Skeletal muscle tissue (tissue), 3 donors: ENCODE measurements at regions not wholly inside any gene's neighbourhood (a gene's known extent, or its start where the extent isn't known, plus 50 kb on each side); places are given as distances from the start of the nearest gene placed in this dataset.
"Not testable (repeated sequence)": the region's sequence is repeated elsewhere in the genome, so short reads cannot be mapped to it uniquely, and the experiment has no call there.

Experiments
- H3K27ac ChIP-seq: one replicate; pipeline ENCODE4 v1.7.0; 2013; ENCODE audit warnings: mild to moderate bottlenecking, low read depth, low read length, inconsistent platforms
- H3K27me3 ChIP-seq, 3 donors: one replicate each; pipeline ENCODE4 v1.7.0; 2013; ENCODE audit warnings: low read length in 3 of 3; ENCODE audit not compliant: control insufficient read depth in 3 of 3, insufficient read depth in 3 of 3
- H3K36me3 ChIP-seq, 3 donors: one replicate each; pipeline ENCODE4 v1.7.0; 2013; ENCODE audit warnings: low read length in 3 of 3; ENCODE audit not compliant: control insufficient read depth in 3 of 3, insufficient read depth in 3 of 3
- H3K4me1 ChIP-seq, 3 donors: one replicate each; pipeline ENCODE4 v1.7.0; 2013; ENCODE audit warnings: low read length in 3 of 3, mild to moderate bottlenecking in 3 of 3; ENCODE audit not compliant: control insufficient read depth in 3 of 3, insufficient read depth in 3 of 3
- H3K4me3 ChIP-seq, 3 donors: one replicate each; pipeline ENCODE4 v1.7.0; 2013; ENCODE audit warnings: low read length in 3 of 3
- H3K9ac ChIP-seq, 3 donors: one replicate each; pipeline ENCODE4 v1.7.0; 2013; ENCODE audit warnings: low read length in 3 of 3, mild to moderate bottlenecking in 3 of 3, moderate library complexity in 2 of 3, low read depth in 1 of 3
- H3K9me3 ChIP-seq, 3 donors: one replicate each; pipeline ENCODE4 v1.7.0; 2013; ENCODE audit warnings: low read length in 3 of 3; ENCODE audit not compliant: control insufficient read depth in 3 of 3
- donor health status: Osteomylitis.

GRCh38 chr3:139113231-139113992 is 68.7 kb upstream of the PRR23C start:
- Histone ChIP-seq H3K4me3 (no peak overlapping the region), H3K27me3 (peaks cover 0 to 6% (median 4%) of the 10 kb centered on the region in 3 donors), H3K36me3 (no peaks in the 10 kb centered on the region)

GRCh38 chr3:139113993-139114375 is 69.3 kb upstream of the PRR23C start:
- Histone ChIP-seq H3K27me3 (peaks cover 0 to 6% (median 4%) of the 10 kb centered on the region in 3 donors), H3K4me1 (peaks cover 0 to 2% (median 0%) of the 10 kb centered on the region in 3 donors), H3K4me3 (no peak overlapping the region), H3K9ac (no peak overlapping the region), H3K9me3 (no peaks in the 10 kb centered on the region), H3K36me3 (no peaks in the 10 kb centered on the region), H3K27ac (no peak overlapping the region)

More at GRCh38 chr3:139113231-139113992, 68.7 kb upstream of the PRR23C start:
- H3K9me3 ChIP-seq, result no peaks in the 10 kb centered on the region
- H3K27ac ChIP-seq, result no peak overlapping the region
- no peak overlapping the region for H3K9ac ChIP-seq
- H3K4me1 ChIP-seq, result peaks cover 0 to 2% (median 0%) of the 10 kb centered on the region in 3 donors

GRCh38 chr3:139116631-139117030 is 71.9 kb upstream of the PRR23C start:
- not testable (repeated sequence) for H3K27ac ChIP-seq, H3K4me3 ChIP-seq, H3K36me3 ChIP-seq, H3K4me1 ChIP-seq, H3K9ac ChIP-seq, H3K27me3 ChIP-seq, H3K9me3 ChIP-seq

- Histone ChIP-seq H3K27ac (no peak overlapping the region), H3K27me3 (no peaks in the 10 kb centered on the region)
Observed at GRCh38 chr3:139117136-139117675, 72.5 kb upstream of the PRR23C start.

GRCh38 chr3:139117883-139118760 is 73.4 kb upstream of the PRR23C start:
- H3K9ac ChIP-seq, result no peak overlapping the region
- no peaks in the 10 kb centered on the region for H3K9me3 ChIP-seq
- H3K4me1 ChIP-seq, result no peaks in the 10 kb centered on the region
- H3K4me3 ChIP-seq, result no peak overlapping the region
- H3K36me3 ChIP-seq, result no peaks in the 10 kb centered on the region
- no peak overlapping the region for H3K27ac ChIP-seq
- no peaks in the 10 kb centered on the region for H3K27me3 ChIP-seq

More at GRCh38 chr3:139117136-139117675, 72.5 kb upstream of the PRR23C start:
- Histone ChIP-seq H3K9ac (no peak overlapping the region), H3K4me1 (no peaks in the 10 kb centered on the region), H3K36me3 (no peaks in the 10 kb centered on the region), H3K9me3 (no peaks in the 10 kb centered on the region), H3K4me3 (no peak overlapping the region)

GRCh38 chr3:139118835-139119234 is 74.1 kb upstream of the PRR23C start:
- Histone ChIP-seq H3K27ac (no peak overlapping the region), H3K36me3 (no peaks in the 10 kb centered on the region), H3K9ac (no peak overlapping the region), H3K9me3 (no peaks in the 10 kb centered on the region), H3K4me1 (no peaks in the 10 kb centered on the region), H3K4me3 (no peak overlapping the region), H3K27me3 (no peaks in the 10 kb centered on the region)

GRCh38 chr3:139119331-139120025 is 74.8 kb upstream of the PRR23C start:
- Histone ChIP-seq H3K36me3 (no peaks in the 10 kb centered on the region), H3K4me3 (no peak overlapping the region), H3K27me3 (peaks cover 0 to 3% (median 0%) of the 10 kb centered on the region in 3 donors), H3K4me1 (no peaks in the 10 kb centered on the region), H3K9ac (no peak overlapping the region), H3K27ac (no peak overlapping the region), H3K9me3 (no peaks in the 10 kb centered on the region)

GRCh38 chr3:139120086-139121056 is 75.7 kb upstream of the PRR23C start:
- H3K9ac ChIP-seq, result no peak overlapping the region
- no peaks in the 10 kb centered on the region for H3K9me3 ChIP-seq
- peaks cover 0 to 3% (median 0%) of the 10 kb centered on the region in 3 donors for H3K27me3 ChIP-seq
- H3K27ac ChIP-seq, result no peak overlapping the region
- no peaks in the 10 kb centered on the region for H3K4me1 ChIP-seq
- no peaks in the 10 kb centered on the region for H3K36me3 ChIP-seq
- no peak overlapping the region for H3K4me3 ChIP-seq
